Heart right ventricle (tissue), 16 donors: ENCODE measurements at regions not wholly inside any gene's neighbourhood (a gene's known extent, or its start where the extent isn't known, plus 50 kb on each side); places are given as distances from the start of the nearest gene placed in this dataset.

Experiments used
- ATAC-seq, 8 donors: fragments of 200-7000 bp; cut with Tn5 transposase; one replicate each; pipeline ENCODE4 v1.9.1; 2020; ENCODE audit warnings: mild to moderate bottlenecking in 8 of 8, moderate library complexity in 8 of 8, moderate number of reproducible peaks in 1 of 8
- DNase-seq, 2 donors: peaks; one replicate each; pipeline ENCODE4 v3.0.0-alpha.2; 2020
- H3K27ac ChIP-seq, 10 donors: fragments of 200-600 bp; sonication (generic) in 2 of 10; one replicate each; pipeline versions ENCODE4 v1.5.0 to v1.8.0; 2020 to 2022; ENCODE audit warnings: mild to moderate bottlenecking in 3 of 10
- H3K27me3 ChIP-seq, 7 donors: fragments of 200-600 bp; one replicate each; pipeline ENCODE4 v1.8.0; 2021 to 2022; ENCODE audit warnings: mild to moderate bottlenecking in 2 of 7
- H3K36me3 ChIP-seq, 9 donors: fragments of 200-600 bp; sonication (generic) in 1 of 9; one replicate each; pipeline versions ENCODE4 v1.5.0 to v1.8.0; 2020 to 2022; ENCODE audit warnings: mild to moderate bottlenecking in 2 of 9
- H3K4me1 ChIP-seq, 9 donors: fragments of 200-600 bp; sonication (generic) in 1 of 9; one replicate each; pipeline versions ENCODE4 v1.5.0 to v1.8.0; 2020 to 2022; ENCODE audit warnings: mild to moderate bottlenecking in 4 of 9
- H3K4me3 ChIP-seq, 10 donors: fragments of 200-600 bp; sonication (generic) in 2 of 10; one replicate each; pipeline versions ENCODE4 v1.5.0 to v1.8.0; 2020 to 2022; ENCODE audit warnings: mild to moderate bottlenecking in 7 of 10, moderate library complexity in 2 of 10
- H3K9me3 ChIP-seq, 11 donors: fragments of 200-600 bp in 10 of 11; sonication (generic) in 2 of 11; one replicate each; pipeline versions ENCODE4 v1.5.0 to v1.8.0; 2013 to 2022; ENCODE audit warnings: mild to moderate bottlenecking in 2 of 11, control low read depth in 1 of 11, moderate library complexity in 1 of 11
- WGBS, 2 donors: extraction: QIAGEN DNeasy Blood & Tissue Kit; methylation state at CpG; one replicate each; pipeline ENCODE4 v1.1.7; 2013; ENCODE audit warnings: inconsistent platforms in 1 of 2; 5-methylcytosine and 5-hydroxymethylcytosine counted together
- intact Hi-C, 10 donors: fragments of 100-400 bp; cut with DNase I; formaldehyde crosslinking; loops; one replicate each; pipeline versions ENCODE4 v1.11.1 to v1.14.2; 2022
- TF ChIP-seq, protein P1 (sequence below), 9 donors: fragments of 200-600 bp; sonication (generic) in 2 of 9; IDR thresholded peaks; one replicate each; pipeline versions ENCODE4 v1.5.0 to v1.8.0; 2021 to 2022; ENCODE audit warnings: antibody characterized with exemption in 9 of 9, mild to moderate bottlenecking in 5 of 9, moderate library complexity in 1 of 9
- donor health status: Arrhythmogenic right ventricular cardiomyopathy.
- donor health status: ischemic (EF 13 %, LVEDD 7.1; RV severe dilation, severe dysfunction).
- donor health status: healthy with polysubstance abuse.
- donor health status: DM: no; HTN: yes; CAD: no.
- donor health status: DM: no; HTN: no; CAD: no.
- donor health status: ischemic (EF 25% LVEDD 6.9; RV normal size, moderate dysfunction).
- donor health status: ischemic (EF 25% LVEDD 5.7; RV mildly dilated, moderate dysfunction).
- donor health status: healthy.
- donor health status: DM: yes; HTN: yes; CAD: no.
- donor health status: Ischemic cardiomyopathy.
- donor health status: ischemic (EF 35%, LVEDD 5.7; RV mildly dilated, moderate dysfunction).
- donor health status: nonischemic (EF 11% LVEDD 7.7; RV severe dilation, severe dysfunction).
- donor health status: DM: yes; HTN: yes; CAD: no.
- donor health status: PGD.
- donor health status: ischemic (EF 29% LVEDD 5.4; RV normal size, mild dysfunction).
- donor health status: nonischemic (EF 23%, LVEDD 6.1; RV moderate dilation, normal function).

GRCh38 chr7:41889472-41889871 is 186.6 kb upstream of the INHBA start:
- intact Hi-C loops = no loop called here
- peaks cover 0 to 11% (median 0%) of the 10 kb centered on the region in 7 donors for H3K27me3 ChIP-seq
- no peak overlapping the region for H3K4me3 ChIP-seq
- no peak for ATAC-seq
- 93 to 96% methylated on average over 4 of the region's 4 CpGs for WGBS, 2 donors
- H3K36me3 ChIP-seq = no peaks in the 10 kb centered on the region
- H3K9me3 ChIP-seq = no peaks in the 10 kb centered on the region
- DNase-seq = no peak
- TF ChIP-seq, protein P1, sequence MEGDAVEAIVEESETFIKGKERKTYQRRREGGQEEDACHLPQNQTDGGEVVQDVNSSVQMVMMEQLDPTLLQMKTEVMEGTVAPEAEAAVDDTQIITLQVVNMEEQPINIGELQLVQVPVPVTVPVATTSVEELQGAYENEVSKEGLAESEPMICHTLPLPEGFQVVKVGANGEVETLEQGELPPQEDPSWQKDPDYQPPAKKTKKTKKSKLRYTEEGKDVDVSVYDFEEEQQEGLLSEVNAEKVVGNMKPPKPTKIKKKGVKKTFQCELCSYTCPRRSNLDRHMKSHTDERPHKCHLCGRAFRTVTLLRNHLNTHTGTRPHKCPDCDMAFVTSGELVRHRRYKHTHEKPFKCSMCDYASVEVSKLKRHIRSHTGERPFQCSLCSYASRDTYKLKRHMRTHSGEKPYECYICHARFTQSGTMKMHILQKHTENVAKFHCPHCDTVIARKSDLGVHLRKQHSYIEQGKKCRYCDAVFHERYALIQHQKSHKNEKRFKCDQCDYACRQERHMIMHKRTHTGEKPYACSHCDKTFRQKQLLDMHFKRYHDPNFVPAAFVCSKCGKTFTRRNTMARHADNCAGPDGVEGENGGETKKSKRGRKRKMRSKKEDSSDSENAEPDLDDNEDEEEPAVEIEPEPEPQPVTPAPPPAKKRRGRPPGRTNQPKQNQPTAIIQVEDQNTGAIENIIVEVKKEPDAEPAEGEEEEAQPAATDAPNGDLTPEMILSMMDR (IDR thresholded peaks at IDR 0.05) = no peak
- no peak overlapping the region for H3K27ac ChIP-seq
- H3K4me1 ChIP-seq = peaks cover 0 to 34% (median 13%) of the 10 kb centered on the region in 9 donors

- Histone ChIP-seq H3K4me1 (peaks cover 0 to 34% (median 13%) of the 10 kb centered on the region in 9 donors), H3K27me3 (peaks cover 0 to 15% (median 0%) of the 10 kb centered on the region in 7 donors), H3K36me3 (no peaks in the 10 kb centered on the region), H3K9me3 (no peaks in the 10 kb centered on the region), H3K27ac (no peak overlapping the region), H3K4me3 (no peak overlapping the region)
- TF ChIP-seq, protein P1 (IDR thresholded peaks at IDR 0.05) = no peak
- intact Hi-C loops = no loop called here
- ATAC-seq (no peak), DNase-seq (no peak)
- 73 to 84% methylated on average over 5 of the region's 5 CpGs for WGBS, 2 donors
These were observed 186.2 kb upstream of the INHBA start for GRCh38 chr7:41889040-41889439.

GRCh38 chr7:41887416-41887815 is 184.5 kb upstream of the INHBA start:
- peaks cover 0 to 18% (median 0%) of the 10 kb centered on the region in 7 donors for H3K27me3 ChIP-seq
- peak overlapping the region in 4 of 10 donors; percentile 36 to 59 (median 46) for H3K27ac ChIP-seq
- no peaks in the 10 kb centered on the region for H3K36me3 ChIP-seq
- DNase-seq (no peak), ATAC-seq (no peak)
- H3K4me3 ChIP-seq = no peak overlapping the region
- TF ChIP-seq, protein P1 (IDR thresholded peaks at IDR 0.05) = no peak
- H3K9me3 ChIP-seq = no peaks in the 10 kb centered on the region
- WGBS, 2 donors = 60 to 63% methylated on average over 4 of the region's 4 CpGs
- intact Hi-C loops = no loop called here
- peaks cover 0 to 42% (median 13%) of the 10 kb centered on the region in 9 donors for H3K4me1 ChIP-seq

DNA sequence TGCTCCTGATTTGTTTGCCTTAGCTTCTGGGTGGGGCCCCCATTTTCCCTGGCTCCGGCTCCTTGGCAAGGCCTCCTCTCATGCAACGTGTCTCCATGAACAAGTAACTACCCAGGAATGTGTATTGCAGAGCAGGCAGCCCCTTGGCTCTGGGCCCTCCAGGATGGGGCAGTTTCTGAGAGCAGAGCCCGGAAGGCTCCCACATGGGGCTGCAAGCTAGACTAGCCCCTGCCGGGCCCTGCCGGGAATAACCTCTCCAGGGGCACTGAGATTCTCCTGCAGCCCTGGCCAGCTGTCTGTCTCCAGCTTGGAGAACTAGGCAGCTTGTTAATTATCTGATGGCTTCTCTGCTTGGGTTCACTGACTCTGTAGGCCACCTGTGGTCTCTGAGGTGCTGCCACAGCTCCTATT is 184.0 kb upstream of the INHBA start:
- Histone ChIP-seq H3K4me3 (no peak overlapping the region), H3K27me3 (peaks cover 0 to 18% (median 0%) of the 10 kb centered on the region in 7 donors), H3K36me3 (no peaks in the 10 kb centered on the region), H3K9me3 (no peaks in the 10 kb centered on the region), H3K27ac (peak overlapping the region in 5 of 10 donors; percentile 22 to 59 (median 41)), H3K4me1 (peaks cover 0 to 47% (median 13%) of the 10 kb centered on the region in 9 donors)
- TF ChIP-seq, protein P1 (IDR thresholded peaks at IDR 0.05) = no peak
- ATAC-seq = peak in 5 of 8 donors; percentile 20 to 70 (median 60)
- intact Hi-C loops = no loop called here
- WGBS, 2 donors = 16 to 27% methylated on average over 5 of the region's 5 CpGs
- DNase-seq = peak in 1 of 2 donors; percentile 58
